ENCODE measurements at regions not wholly inside any gene's neighbourhood (a gene's known extent, or its start where the extent isn't known, plus 50 kb on each side); places are given as distances from the start of the nearest gene placed in this dataset.

GRCh38 chr3:40763807-40764206, 239.0 kb downstream of the ZNF621 start:
- Histone ChIP-seq H3K36me3 (ENCODE audit: control insufficient read depth, insufficient read depth, low read length) (no peaks in the 10 kb centered on the region), H3K27ac (ENCODE audit: low read length) (no peak overlapping the region), H3K4me1 (ENCODE audit: control insufficient read depth, insufficient read depth, low read length) (no peaks in the 10 kb centered on the region), H3K4me3 (ENCODE audit: low read length) (no peak overlapping the region), H3K9me3 (ENCODE audit: control insufficient read depth, insufficient read depth, low read length) (no peaks in the 10 kb centered on the region), H3K27me3 (ENCODE audit: control insufficient read depth, insufficient read depth, low read length) (no peaks in the 10 kb centered on the region)
- Mint-ChIP-seq H3K27me3 (ENCODE audit: low read depth in 2 of 2) (peaks cover 6 to 9% of the 10 kb centered on the region in 2 donors), H3K4me1 (no peaks in the 10 kb centered on the region), H3K27ac (no peak overlapping the region), H3K9me3 (peaks cover 0 to 3% of the 10 kb centered on the region in 2 donors), H3K4me3 (no peak overlapping the region), H3K36me3 (no peaks in the 10 kb centered on the region)
- no peak for ATAC-seq
- 83% methylated on average over 3 of the region's 4 CpGs for WGBS (ENCODE audit: insufficient coverage)
- no peak for TF ChIP-seq CTCF (IDR thresholded peaks at IDR 0.05)
- no peak for DNase-seq
- intact Hi-C loops (cut with micrococcal nuclease): no loop called here

GRCh38 chr3:40764747-40765146, 240.0 kb downstream of the ZNF621 start:
- no peaks in the 10 kb centered on the region for H3K4me1 Mint-ChIP-seq
- no peak overlapping the region for H3K4me3 ChIP-seq (ENCODE audit: low read length)
- ATAC-seq (no peak), DNase-seq (no peak)
- intact Hi-C loops (cut with micrococcal nuclease): no loop called here
- H3K9me3 ChIP-seq (ENCODE audit: control insufficient read depth, insufficient read depth, low read length): no peaks in the 10 kb centered on the region
- no peaks in the 10 kb centered on the region for H3K36me3 Mint-ChIP-seq
- no peaks in the 10 kb centered on the region for H3K36me3 ChIP-seq (ENCODE audit: control insufficient read depth, insufficient read depth, low read length)
- H3K4me3 Mint-ChIP-seq: no peak overlapping the region
- H3K4me1 ChIP-seq (ENCODE audit: control insufficient read depth, insufficient read depth, low read length): no peaks in the 10 kb centered on the region
- peaks cover 6 to 9% of the 10 kb centered on the region in 2 donors for H3K27me3 Mint-ChIP-seq (ENCODE audit: low read depth in 2 of 2)
- TF ChIP-seq CTCF (IDR thresholded peaks at IDR 0.05): no peak
- no peak overlapping the region for H3K27ac ChIP-seq (ENCODE audit: low read length)
- no peak overlapping the region for H3K27ac Mint-ChIP-seq
- H3K27me3 ChIP-seq (ENCODE audit: control insufficient read depth, insufficient read depth, low read length): no peaks in the 10 kb centered on the region
- WGBS (ENCODE audit: insufficient coverage): 100% methylated on average over 1 of the region's 2 CpGs
- peaks cover 0 to 3% of the 10 kb centered on the region in 2 donors for H3K9me3 Mint-ChIP-seq

GRCh38 chr3:40765884-40766283, 241.1 kb downstream of the ZNF621 start:
- WGBS (ENCODE audit: insufficient coverage): 77% methylated on average over 3 of the region's 3 CpGs
- Mint-ChIP-seq H3K27me3 (ENCODE audit: low read depth in 2 of 2) (peaks cover 2 to 5% of the 10 kb centered on the region in 2 donors), H3K27ac (no peak overlapping the region), H3K36me3 (no peaks in the 10 kb centered on the region), H3K9me3 (no peaks in the 10 kb centered on the region), H3K4me3 (no peak overlapping the region), H3K4me1 (no peaks in the 10 kb centered on the region)
- DNase-seq (no peak), ATAC-seq (no peak)
- Histone ChIP-seq H3K27me3 (ENCODE audit: control insufficient read depth, insufficient read depth, low read length) (no peaks in the 10 kb centered on the region), H3K4me1 (ENCODE audit: control insufficient read depth, insufficient read depth, low read length) (no peaks in the 10 kb centered on the region), H3K9me3 (ENCODE audit: control insufficient read depth, insufficient read depth, low read length) (no peaks in the 10 kb centered on the region), H3K36me3 (ENCODE audit: control insufficient read depth, insufficient read depth, low read length) (no peaks in the 10 kb centered on the region), H3K4me3 (ENCODE audit: low read length) (no peak overlapping the region), H3K27ac (ENCODE audit: low read length) (no peak overlapping the region)
- intact Hi-C loops (cut with micrococcal nuclease): no loop called here
- TF ChIP-seq CTCF (IDR thresholded peaks at IDR 0.05): no peak

GRCh38 chr3:40766396-40766795, 241.6 kb downstream of the ZNF621 start:
- H3K4me1 Mint-ChIP-seq: no peaks in the 10 kb centered on the region
- Histone ChIP-seq H3K9me3 (ENCODE audit: control insufficient read depth, insufficient read depth, low read length) (no peaks in the 10 kb centered on the region), H3K27ac (ENCODE audit: low read length) (no peak overlapping the region), H3K4me3 (ENCODE audit: low read length) (no peak overlapping the region), H3K27me3 (ENCODE audit: control insufficient read depth, insufficient read depth, low read length) (no peaks in the 10 kb centered on the region), H3K4me1 (ENCODE audit: control insufficient read depth, insufficient read depth, low read length) (no peaks in the 10 kb centered on the region), H3K36me3 (ENCODE audit: control insufficient read depth, insufficient read depth, low read length) (no peaks in the 10 kb centered on the region)
- no peaks in the 10 kb centered on the region for H3K36me3 Mint-ChIP-seq
- DNase-seq: no peak
- no peak for TF ChIP-seq CTCF (IDR thresholded peaks at IDR 0.05)
- H3K4me3 Mint-ChIP-seq: no peak overlapping the region
- H3K9me3 Mint-ChIP-seq: no peaks in the 10 kb centered on the region
- intact Hi-C loops (cut with micrococcal nuclease): no loop called here
- no peak for ATAC-seq
- no peak overlapping the region for H3K27ac Mint-ChIP-seq
- peaks cover under 1 to 2% of the 10 kb centered on the region in 2 donors for H3K27me3 Mint-ChIP-seq (ENCODE audit: low read depth in 2 of 2)
- 79% methylated on average over 2 of the region's 2 CpGs for WGBS (ENCODE audit: insufficient coverage)

Measured in natural killer cell (primary cell).